Keratinocyte (primary cell): ENCODE measurements at regions not wholly inside any gene's neighbourhood (a gene's known extent, or its start where the extent isn't known, plus 50 kb on each side); places are given as distances from the start of the nearest gene placed in this dataset.

Experiments
- DNase-seq: peaks from one replicate; pipeline ENCODE4 v3.0.0-alpha.2; 2011; ENCODE audit warnings: low read depth, missing footprints, low spot score
- FAIRE-seq: peaks from 2 replicates; lab custom pipeline; 2011; peaks lifted over from hg19 to GRCh38; lab: Jason Lieb, UNC
- H2AFZ ChIP-seq: 2 replicates; pipeline ENCODE4 v1.6.0; 2012; ENCODE audit warnings: low read length, control low read depth, inconsistent platforms; ENCODE audit not compliant: control insufficient read depth
- H3K27ac ChIP-seq: 2 replicates; pipeline ENCODE4 v1.5.1; 2011; ENCODE audit warnings: low read length; ENCODE audit not compliant: control insufficient read depth, insufficient read depth
- H3K27me3 ChIP-seq: 3 replicates; pipeline ENCODE4 v1.6.0; 2011; ENCODE audit warnings: low read length; ENCODE audit not compliant: control insufficient read depth, insufficient read depth; ENCODE audit errors: extremely low read depth
- H3K36me3 ChIP-seq, 2 experiments: 2 replicates in 1 of 2; 3 replicates in 1 of 2; pipeline ENCODE4 v1.5.1; 2011; ENCODE audit warnings: low read length in 2 of 2, mild to moderate bottlenecking in 1 of 2; ENCODE audit not compliant: control insufficient read depth in 2 of 2, insufficient read depth in 2 of 2; ENCODE audit errors: extremely low read depth in 1 of 2
- H3K4me1 ChIP-seq: 3 replicates; pipeline ENCODE4 v1.5.1; 2011; ENCODE audit warnings: low read length; ENCODE audit not compliant: control insufficient read depth, insufficient read depth; ENCODE audit errors: extremely low read depth
- H3K4me2 ChIP-seq: 3 replicates; pipeline ENCODE4 v1.6.0; 2011; ENCODE audit warnings: low read depth, low read length; ENCODE audit not compliant: control insufficient read depth, insufficient read depth; ENCODE audit errors: extremely low read depth
- H3K4me3 ChIP-seq, 3 experiments: fragments of 200-600 bp in 1 of 3; sonication (generic) in 1 of 3; 2 replicates in 2 of 3; 3 replicates in 1 of 3; pipeline ENCODE4 v1.5.1; 2011 to 2016; ENCODE audit warnings: low read length in 3 of 3, mild to moderate bottlenecking in 3 of 3, control low read depth in 2 of 3, inconsistent platforms in 1 of 3, low read depth in 1 of 3, mixed read lengths in 1 of 3, mixed run types in 1 of 3, moderate library complexity in 1 of 3; ENCODE audit not compliant: control insufficient read depth in 2 of 3, insufficient read depth in 2 of 3; ENCODE audit errors: extremely low read depth in 1 of 3
- H3K79me2 ChIP-seq: 2 replicates; pipeline ENCODE4 v1.6.0; 2012; ENCODE audit warnings: low read length; ENCODE audit not compliant: control insufficient read depth, insufficient read depth
- H3K9ac ChIP-seq: 3 replicates; pipeline ENCODE4 v1.6.0; 2011; ENCODE audit warnings: low read length; ENCODE audit not compliant: control insufficient read depth, insufficient read depth; ENCODE audit errors: extremely low read depth
- H3K9me1 ChIP-seq: 3 replicates; pipeline ENCODE4 v1.6.0; 2011; ENCODE audit warnings: low read length; ENCODE audit not compliant: control insufficient read depth, insufficient read depth; ENCODE audit errors: extremely low read depth
- H3K9me3 ChIP-seq: 2 replicates; pipeline ENCODE4 v1.5.1; 2012; ENCODE audit warnings: low read depth, low read length; ENCODE audit not compliant: control insufficient read depth
- H4K20me1 ChIP-seq: 3 replicates; pipeline ENCODE4 v1.6.0; 2011; ENCODE audit warnings: low read length; ENCODE audit not compliant: control insufficient read depth, insufficient read depth; ENCODE audit errors: extremely low read depth
- EZH2 ChIP-seq: IDR thresholded peaks from one replicate; pipeline ENCODE4 v1.6.1; 2012; ENCODE audit warnings: inconsistent platforms, mild to moderate bottlenecking, low read length, moderate library complexity
- dilution Hi-C: fragments of 300-500 bp; cut with MboI; formaldehyde crosslinking; loops from one replicate; pipeline ENCODE4 v1.7.0; 2020; ENCODE audit warnings: low sequenced_read_pairs; ENCODE audit not compliant: extremely low pct_ligation_motif_present
- TF ChIP-seq, protein P1 (sequence below), 3 experiments: IDR thresholded peaks in 1 of 3; conservative IDR thresholded peaks in 1 of 3; optimal IDR thresholded peaks in 1 of 3; 2 replicates in 2 of 3; 3 replicates in 1 of 3; pipeline versions ENCODE3 to v1.5.1; 2011; ENCODE audit warnings: low read length in 3 of 3, mild to moderate bottlenecking in 3 of 3, moderate library complexity in 2 of 3, control low read depth in 1 of 3, inconsistent platforms in 1 of 3; ENCODE audit not compliant: insufficient read depth in 2 of 3; ENCODE audit errors: extremely low read depth in 1 of 3

DNA sequence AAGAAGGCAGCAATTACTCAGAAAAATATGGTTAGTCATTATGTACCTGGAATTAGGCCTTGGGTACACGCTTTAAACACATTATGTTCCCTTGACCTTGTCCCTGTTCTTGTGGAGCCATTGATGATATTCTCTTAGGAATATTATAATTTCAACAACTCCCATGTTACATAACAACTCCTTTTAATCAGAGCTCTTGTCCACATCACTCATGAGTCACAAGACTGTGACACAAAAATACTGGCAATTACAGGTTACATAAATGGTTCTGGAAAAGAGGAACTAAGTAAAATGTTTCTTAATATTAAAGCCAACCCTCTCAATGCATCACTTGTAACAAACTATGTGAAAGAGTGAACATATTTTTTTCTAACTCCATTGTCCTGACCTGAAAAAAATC, 143.8 kb upstream of the PCLO start:
- Histone ChIP-seq H2AFZ (no peak overlapping the region), H3K9ac (no peak overlapping the region), H3K4me2 (no peak overlapping the region), H3K79me2 (no peaks in the 10 kb centered on the region), H3K27ac (no peak overlapping the region), H3K4me3 (no peak overlapping the region), H3K9me3 (no peaks in the 10 kb centered on the region), H3K27me3 (no peaks in the 10 kb centered on the region), H3K36me3 (no peaks in the 10 kb centered on the region), H3K4me1 (no peaks in the 10 kb centered on the region), H4K20me1 (no peaks in the 10 kb centered on the region), H3K9me1 (no peaks in the 10 kb centered on the region)
- TF ChIP-seq, protein P1, sequence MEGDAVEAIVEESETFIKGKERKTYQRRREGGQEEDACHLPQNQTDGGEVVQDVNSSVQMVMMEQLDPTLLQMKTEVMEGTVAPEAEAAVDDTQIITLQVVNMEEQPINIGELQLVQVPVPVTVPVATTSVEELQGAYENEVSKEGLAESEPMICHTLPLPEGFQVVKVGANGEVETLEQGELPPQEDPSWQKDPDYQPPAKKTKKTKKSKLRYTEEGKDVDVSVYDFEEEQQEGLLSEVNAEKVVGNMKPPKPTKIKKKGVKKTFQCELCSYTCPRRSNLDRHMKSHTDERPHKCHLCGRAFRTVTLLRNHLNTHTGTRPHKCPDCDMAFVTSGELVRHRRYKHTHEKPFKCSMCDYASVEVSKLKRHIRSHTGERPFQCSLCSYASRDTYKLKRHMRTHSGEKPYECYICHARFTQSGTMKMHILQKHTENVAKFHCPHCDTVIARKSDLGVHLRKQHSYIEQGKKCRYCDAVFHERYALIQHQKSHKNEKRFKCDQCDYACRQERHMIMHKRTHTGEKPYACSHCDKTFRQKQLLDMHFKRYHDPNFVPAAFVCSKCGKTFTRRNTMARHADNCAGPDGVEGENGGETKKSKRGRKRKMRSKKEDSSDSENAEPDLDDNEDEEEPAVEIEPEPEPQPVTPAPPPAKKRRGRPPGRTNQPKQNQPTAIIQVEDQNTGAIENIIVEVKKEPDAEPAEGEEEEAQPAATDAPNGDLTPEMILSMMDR (optimal IDR thresholded peaks at IDR 0.05 in 1 of 3, IDR thresholded peaks at IDR 0.05 in 1 of 3, conservative IDR thresholded peaks at IDR 0.05 in 1 of 3; ENCODE audit: extremely low read depth in 1 of 3, insufficient read depth in 2 of 3, low read length in 3 of 3), result no peak
- no peak for TF ChIP-seq EZH2
- dilution Hi-C loops, result no loop called here
- no peak for DNase-seq
- FAIRE-seq, result no peak

DNA sequence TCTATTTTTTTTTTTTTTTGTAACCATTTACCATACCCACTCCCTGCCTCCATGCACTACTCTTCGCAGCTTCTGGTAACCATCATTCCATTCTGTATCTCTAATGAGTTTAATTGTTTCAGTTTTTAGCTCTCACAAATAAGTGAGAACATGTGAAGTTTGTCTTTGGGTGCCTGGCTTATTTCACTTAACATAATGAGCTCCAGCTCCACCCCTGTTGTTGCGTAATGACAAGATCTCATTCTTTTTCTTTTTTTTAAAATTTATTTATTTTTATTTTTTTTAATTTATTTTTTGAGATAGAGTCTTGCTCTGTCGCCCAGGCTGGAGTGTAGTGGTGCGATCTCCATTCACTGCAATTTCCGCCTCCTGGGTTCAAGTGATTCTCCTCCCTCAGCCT, 142.3 kb upstream of the PCLO start:
- Histone ChIP-seq H3K9me3 (no peaks in the 10 kb centered on the region), H3K27ac (no peak overlapping the region), H3K9me1 (no peaks in the 10 kb centered on the region), H3K4me3 (no peak overlapping the region), H3K27me3 (no peaks in the 10 kb centered on the region), H2AFZ (no peak overlapping the region), H3K9ac (no peak overlapping the region), H4K20me1 (no peaks in the 10 kb centered on the region), H3K79me2 (no peaks in the 10 kb centered on the region), H3K36me3 (no peaks in the 10 kb centered on the region), H3K4me1 (no peaks in the 10 kb centered on the region), H3K4me2 (no peak overlapping the region)
- DNase-seq (no peak), FAIRE-seq (no peak)
- TF ChIP-seq EZH2, result no peak
- TF ChIP-seq, protein P1 (optimal IDR thresholded peaks at IDR 0.05 in 1 of 3, IDR thresholded peaks at IDR 0.05 in 1 of 3, conservative IDR thresholded peaks at IDR 0.05 in 1 of 3; ENCODE audit: extremely low read depth in 1 of 3, insufficient read depth in 2 of 3, low read length in 3 of 3), result no peak
- dilution Hi-C loops, result no loop called here
